GM18508 (cell line): ENCODE measurements at regions not wholly inside any gene's neighbourhood (a gene's known extent, or its start where the extent isn't known, plus 50 kb on each side); places are given as distances from the start of the nearest gene placed in this dataset.

Experiments
- ATAC-seq: cut with Tn5 transposase; IDR thresholded peaks from one replicate; pipeline ENCODE4 v1.9.1; 2021; ENCODE audit warnings: moderate number of reproducible peaks; ENCODE audit not compliant: insufficient read depth, unreplicated experiment

DNA sequence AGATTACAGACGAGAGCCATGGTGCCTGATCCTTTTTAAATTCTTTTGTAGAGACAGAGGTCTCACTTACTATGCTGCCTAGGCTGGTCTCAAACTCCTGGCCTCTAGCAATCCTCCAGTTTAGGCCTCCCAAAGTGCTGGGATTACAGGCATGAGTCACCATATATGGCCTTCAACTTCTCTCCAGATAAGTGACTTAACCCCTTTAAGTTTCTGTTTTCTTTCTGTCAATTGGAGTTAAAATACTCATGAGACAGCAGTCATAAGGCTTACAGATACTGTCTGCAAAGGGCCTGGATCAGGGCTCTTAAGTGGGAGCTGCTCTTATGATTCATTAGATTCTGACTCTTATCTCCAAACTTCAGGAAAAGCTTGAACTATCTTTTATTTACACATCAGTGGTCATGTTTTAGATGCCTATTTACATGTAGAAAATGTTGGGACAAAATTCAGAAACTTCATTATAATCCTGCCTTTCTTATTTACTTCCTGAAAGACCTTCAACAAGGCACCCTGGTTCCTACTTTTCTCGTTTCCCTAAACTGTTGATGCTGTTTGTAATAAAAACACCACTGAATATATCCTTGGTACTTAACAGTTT, 271.5 kb upstream of the TBX3 start:
- no peak for ATAC-seq

DNA sequence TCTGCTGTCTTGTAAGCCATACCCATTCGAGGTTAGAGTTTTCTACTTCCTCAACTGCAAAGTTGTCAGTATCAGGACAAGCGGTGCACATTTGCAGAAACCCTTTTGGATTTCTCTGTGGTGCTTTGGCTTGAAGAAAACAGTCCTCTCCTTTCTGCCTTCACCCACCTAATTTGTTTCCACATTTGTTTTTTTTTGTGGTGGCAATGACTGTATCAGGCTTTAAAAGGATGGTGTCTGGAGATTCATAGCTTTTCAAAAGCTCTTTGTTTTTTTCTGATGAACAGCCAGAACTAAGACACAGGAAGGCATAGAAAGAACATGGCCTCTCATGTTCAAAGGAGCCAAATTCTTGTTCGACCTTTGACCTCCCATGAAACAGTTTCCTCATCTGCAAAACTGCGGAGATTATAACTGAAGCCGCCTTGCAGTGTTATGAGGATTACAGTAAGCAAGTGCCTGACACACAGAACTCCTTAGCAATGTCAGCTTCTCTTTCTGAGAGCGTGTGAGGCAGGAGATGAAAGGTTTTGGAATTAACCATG, 270.6 kb upstream of the TBX3 start:
- ATAC-seq = no peak

DNA sequence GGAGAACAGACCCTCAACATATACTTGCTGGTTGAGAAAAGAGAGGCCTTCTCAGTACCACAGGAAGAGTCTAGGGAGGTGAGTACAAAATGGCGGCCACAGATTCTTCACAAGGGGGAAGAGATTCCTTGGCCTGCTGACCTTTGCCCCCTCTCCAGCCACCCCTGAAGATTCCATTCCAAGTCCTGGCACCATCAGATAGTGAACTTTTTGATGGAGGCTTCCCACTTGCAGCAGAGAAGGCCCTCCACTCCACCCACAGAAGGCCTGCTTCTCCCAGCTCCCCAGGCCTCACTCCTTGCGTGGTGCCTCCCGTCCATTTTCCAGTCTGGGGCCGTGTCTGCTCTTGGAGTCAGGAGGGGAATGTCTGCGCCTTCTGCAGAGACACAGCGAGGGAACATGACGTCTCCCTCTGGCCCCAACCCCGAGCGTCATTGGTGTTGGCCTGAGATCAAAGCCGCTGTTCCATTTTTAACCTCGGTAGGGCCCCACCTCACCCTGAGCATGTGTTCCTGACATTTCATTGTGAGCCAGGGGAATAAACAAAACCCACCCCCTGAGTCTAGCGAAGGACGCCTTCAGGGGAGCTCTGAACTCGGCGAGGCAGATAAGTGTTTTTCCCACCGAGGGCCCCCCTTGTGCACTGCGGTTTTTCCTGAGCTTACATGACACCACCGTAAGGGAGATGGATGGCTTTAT, 268.7 kb upstream of the TBX3 start:
- no peak for ATAC-seq

DNA sequence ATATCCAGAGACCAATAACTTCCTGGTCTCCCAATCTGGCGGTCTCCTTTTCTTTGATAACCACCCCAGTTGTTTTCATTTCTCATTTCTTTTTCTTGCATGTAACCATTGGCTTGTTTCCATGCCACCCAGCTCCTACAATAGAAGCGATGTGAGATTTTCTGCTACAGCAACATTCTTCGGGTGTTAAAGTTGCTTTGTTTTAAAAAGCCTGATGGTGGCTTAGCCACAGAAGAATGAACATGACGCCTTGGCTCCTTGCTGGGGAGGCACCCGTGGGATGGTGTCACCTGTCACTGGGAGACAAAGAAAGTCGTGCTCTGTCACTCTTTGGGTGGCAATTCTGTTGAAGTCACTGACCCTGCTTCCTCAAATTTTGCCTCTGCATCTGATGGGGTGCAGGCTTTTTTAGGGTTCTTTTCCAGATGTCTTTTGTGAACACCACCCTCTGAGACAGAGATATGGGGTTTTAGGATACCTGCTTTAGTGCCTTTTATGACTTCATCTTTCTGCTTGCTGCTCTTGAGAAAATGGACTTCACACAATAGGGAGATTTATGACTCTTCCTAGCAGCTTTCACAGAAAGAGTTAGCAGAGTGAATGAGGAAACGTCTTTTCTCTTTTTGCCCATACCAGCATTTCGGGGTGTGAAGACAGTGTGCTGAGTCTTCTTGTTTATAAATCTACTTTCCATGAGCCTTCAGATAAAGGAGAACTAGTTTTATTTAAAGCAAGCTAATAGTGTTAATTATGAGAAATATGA, 265.3 kb upstream of the TBX3 start:
- ATAC-seq = no peak

DNA sequence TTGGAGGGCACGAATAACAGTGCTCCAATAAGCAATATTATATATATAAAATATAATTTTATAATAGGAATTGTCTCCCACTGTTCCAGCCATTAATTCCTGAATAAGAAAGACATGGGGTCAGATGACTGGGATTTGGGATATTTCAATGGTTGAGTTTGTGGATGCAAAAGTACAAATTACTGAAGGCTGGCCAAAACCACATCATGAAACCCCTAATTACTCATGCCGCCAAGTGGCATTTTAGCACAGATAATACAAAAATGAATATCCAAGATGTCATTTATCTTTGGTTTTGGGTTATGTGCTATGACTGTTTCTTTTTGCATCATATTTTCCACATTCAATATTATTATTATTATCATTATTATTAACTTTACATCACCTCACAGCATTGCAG, 261.4 kb upstream of the TBX3 start:
- ATAC-seq = no peak

DNA sequence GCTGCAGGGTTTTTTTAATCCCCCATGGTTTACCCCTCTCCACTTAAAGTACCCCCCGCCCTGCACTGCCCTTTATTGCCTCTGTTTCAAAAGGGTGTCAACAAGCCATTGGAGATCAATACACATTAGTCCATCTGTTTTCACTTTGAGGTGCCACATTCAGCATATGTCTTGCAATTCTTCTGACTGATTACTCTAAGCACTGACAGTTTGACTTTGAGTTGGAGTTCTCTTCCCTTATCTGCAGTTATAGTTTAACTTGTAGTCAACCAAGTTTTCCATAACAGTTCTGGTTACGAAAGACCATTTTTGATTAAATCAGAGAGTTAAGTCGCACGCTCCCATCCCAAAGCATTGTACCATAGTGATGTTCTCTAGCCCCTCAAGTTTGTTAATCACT, 260.8 kb upstream of the TBX3 start:
- no peak for ATAC-seq

DNA sequence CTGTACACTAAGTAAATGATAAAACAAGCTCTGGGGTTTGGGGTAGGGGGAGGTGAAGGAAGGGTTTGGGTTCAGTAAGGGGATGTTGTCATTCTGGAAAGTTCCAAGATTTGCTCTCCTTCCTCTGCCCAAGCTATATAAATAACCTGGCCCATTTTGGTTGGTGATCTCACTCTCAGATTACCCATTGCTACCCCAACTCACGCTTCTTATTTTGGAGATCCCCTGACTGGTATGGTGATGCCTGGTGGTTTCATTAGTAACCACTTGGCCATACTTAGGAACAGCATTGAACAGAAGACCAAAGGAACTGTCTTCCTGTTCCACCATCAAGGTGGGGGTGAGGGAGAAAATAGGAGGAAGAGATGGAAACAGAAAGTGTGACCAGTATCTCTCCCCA, 259.6 kb upstream of the TBX3 start:
- no peak for ATAC-seq

DNA sequence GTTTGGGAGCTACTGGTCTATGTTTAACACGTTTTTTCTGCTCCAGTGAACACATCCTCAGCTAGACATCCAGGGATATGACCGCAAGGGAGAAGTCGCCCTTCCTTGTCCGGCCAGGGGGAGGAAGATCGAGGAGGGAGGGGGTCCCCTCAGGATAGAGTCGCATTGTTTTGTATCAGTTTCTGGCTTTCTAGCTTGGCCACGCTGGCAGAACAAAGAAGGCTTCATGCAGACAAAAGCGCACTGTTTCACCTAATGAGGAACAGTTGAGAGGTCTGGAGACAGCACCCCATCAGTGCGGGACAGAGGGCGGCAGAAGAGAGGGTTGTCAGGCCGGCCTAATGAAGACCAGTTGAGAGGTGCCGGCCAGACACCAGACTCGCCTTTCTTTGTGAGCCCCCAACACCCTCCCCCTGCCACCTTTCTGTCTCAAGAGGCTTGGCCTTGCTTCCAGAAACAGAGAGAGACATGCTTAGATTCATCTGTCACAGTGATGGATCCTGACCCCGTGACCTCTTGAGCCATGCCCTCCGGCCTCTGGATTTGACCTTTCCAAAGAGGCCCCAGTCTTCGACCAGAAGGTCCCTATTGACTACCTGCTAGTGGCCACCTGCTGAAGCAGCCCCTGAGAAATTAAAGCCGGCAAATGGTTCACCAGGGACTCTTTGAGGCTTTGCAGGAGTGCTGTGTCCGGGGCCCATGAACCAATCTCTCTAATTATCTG, 254.7 kb upstream of the TBX3 start:
- no peak for ATAC-seq

DNA sequence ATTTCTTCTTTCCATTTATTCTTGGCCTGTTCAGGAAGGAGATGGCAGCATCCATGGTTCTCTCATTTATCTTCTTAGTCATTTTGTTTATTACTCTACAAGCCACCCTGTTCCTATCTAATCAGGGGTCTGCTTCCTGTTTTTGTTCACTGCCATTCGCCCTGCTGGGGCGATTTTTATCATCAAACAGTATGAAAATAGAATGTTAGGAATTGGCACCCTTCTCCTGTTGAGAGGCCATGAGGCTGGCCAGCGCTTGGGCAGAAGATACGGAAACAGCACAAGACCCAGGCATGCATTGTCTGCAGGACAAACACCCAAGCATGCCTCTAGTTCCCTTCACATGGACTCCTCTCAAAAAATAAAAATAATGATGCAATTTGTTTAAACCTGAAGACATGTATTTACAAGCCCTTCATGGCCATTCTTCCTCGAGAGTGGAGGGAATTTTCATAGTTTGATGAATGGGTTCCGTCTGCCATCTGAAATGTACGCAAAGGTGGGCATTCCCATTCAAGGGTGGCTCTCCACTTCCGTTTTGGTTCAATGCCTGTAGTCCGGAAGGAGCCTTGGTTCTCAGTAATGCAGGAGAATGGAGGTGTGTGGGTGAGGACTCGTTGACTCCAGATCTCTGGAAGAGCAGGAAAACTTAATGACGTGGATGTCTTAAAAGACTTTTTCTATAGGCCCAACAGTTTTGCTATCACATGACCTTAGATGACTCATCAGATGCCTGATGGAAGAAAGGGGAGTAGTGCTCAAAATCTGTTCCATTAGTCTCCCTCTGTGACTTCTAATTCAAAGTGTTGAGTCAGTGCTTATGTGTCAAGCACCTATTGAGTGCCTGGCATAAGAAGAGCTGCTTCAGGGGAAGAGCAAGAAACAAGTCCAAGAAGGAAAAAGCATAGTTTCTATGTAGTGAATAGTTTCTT, 252.4 kb upstream of the TBX3 start:
- no peak for ATAC-seq

DNA sequence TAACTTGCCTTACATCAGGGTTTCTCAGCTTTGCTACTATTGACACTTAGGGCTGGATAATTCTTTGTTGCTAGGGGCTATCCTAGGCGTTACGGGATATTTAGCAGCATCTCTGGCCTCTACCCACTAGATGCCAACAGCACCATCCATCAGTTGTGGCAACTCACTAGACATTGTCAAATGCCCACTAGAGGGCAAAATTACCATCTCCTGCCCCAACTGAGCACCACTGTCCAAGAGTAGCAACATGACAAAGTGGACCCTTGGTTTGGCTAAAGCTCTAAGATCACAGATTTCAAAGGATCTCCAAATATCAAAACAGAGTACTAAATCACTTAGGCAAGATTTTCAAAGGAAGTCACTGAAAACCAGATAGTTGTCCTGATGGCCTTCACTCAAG, 251.7 kb upstream of the TBX3 start:
- no peak for ATAC-seq

DNA sequence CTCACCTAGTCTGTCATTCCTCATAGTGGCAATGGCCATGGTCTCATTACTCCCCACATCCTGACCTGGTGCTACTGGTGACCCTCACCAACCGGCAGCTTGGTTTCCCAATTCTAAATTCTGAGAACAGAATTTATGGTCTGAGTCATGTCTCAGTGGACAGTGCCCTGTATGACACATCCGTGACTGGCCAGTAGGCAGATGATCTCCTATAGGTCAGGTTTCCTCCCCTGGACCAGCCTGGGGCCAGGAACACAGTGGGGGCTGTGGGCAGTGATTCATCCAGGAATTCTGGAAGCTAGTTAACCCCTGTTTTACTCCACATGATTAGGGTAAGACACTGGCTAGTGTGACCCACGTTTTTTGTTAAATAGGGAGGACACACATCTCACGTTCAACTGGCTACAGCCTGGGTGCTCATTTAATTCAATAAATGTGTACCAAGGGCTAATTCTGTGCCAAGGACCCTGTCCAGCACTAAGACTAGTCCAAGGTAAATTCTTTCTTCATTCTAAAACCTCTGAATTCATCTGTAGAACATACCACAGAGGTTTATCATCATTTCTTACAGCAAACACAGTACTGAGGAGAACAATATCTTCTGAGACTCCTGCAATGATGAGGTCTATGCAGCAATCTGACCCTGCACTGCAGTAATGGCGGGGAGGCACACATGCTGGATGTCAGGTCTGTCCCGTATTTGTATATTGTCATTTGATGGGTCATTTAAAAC, 249.6 kb upstream of the TBX3 start:
- no peak for ATAC-seq

DNA sequence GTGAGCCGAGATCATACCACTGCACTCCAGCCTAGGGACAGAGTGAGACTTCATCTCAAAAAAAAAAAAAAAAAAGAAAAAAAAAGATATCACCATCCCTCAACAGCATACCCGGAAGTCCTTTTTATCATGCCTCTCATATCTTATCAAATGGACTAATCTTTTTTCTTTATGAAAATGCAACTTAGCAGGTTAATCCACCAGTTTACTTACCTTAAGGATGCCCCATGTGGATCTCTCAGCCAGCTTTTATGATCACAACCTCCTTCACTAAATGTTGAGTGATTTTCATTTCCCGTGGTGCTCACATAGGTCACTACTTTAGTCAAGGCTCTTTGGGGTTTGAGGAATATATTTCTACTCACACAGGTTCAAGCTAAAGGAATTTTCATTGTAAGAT, 248.8 kb upstream of the TBX3 start:
- ATAC-seq = no peak

DNA sequence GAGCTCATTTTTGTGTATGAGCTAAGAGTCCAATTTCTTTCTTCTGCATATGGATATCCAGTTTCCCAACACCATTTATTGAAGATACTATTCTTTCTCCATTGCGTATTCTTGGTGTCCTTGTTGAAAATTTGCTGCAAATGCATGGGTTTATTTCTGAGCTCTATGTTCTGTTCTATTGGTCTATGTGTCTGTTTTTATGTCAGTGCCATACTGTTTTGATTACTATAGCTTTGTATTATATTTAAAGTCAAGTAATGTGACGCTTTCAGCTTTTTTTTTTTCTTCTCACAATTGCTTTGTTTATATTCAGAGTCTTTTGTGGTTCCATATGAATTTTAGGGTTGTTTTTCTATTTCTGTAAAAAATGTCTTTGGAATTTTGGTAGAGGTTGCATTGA, 247.1 kb upstream of the TBX3 start:
- ATAC-seq = no peak

DNA sequence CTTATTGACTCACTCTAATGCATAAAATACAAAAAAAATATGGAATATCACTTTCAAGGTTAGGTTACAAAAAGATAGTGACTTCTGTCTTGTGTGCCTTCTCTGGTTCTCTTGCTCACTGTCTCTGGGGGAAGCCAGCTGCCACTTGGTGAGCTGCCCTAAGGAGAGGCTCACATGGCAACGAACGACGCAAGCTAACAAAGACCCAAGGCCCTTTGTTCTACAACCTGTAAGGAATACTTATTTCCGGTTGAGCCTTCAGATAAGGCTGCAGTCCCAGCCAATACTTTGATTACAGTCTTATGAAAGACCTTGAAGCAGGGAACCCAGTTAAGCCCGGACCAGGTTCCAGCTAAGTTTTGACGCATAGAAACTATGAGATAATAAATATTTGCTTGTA, 242.4 kb upstream of the TBX3 start:
- ATAC-seq = no peak

DNA sequence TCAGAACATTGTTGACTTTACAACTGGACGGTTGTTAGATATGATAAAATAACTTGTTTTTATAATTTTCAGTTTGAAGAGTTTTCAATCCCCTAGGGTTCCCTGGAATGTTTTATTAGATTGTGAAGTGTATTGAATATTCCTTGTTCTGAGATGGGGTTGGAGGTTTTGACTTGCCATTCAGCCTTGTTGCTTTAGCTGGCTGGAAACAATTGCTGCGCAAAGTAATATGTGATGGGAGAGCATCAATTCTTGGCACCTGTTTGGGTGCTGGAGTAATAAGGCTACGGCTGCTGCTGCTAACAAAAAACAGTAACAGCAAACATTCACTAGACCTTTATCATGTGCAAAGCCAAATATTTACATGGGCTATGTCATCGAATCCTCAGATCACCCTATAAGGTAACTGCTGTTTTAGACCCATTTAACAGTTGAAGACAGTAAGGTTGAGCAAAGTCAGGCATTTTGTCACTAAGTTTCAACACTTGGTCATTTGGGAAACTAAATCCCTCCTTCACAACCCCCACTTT, 241.0 kb upstream of the TBX3 start:
- no peak for ATAC-seq

DNA sequence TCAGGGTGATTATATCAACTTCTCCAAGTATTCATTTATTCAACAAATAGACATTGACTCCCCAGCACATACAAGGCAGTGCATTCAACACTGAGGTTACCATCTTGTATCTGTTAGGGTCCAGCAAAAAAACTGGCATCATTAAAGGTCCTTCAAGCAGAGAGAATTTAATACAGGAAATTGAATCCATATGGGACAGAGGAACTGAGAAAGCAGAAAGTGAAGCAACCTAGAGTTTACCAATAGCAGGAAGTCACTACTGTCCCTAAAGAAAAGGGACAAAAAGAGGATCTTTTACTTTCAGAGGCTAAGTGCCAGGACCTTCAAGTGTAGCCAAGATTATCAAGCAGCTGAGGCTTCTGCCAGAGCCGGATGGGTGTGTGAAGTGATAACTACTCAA, 237.8 kb upstream of the TBX3 start:
- no peak for ATAC-seq

DNA sequence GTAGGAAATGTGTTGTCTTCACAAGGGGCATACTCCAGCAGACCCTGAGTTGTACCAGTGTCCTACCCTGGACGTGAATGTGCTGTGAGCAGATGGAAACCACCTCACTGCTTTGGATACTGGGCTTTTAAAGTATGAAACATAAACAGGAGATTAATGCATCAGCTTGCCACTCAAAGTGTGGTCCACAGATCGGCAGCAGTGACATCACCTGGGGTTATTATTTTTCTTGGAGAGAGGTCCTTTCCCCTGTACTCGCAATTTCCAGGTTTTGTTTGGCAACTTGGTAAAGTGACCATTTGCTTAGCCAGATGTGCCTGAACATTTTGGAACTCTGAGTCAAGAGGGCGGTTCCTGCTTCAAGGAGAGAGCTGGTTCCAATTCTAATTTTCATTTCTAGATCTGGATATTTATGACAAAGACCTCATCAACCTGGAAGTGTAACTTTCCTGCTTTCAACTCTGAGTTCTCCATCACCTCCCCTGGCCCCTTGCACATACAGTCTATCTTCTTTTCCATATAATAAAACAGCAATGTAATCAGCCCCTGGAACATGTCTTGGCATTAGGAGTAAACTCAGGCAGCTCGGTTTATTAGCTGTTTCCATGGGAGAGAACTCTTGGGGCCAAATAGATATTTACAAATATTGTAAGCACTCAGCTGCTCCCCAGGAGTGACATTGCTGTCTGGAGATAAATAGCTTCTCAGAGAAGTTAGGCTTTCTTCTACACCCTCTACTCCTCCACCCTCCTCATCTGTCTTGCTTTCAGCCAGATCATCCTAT, 237.0 kb upstream of the TBX3 start:
- no peak for ATAC-seq

DNA sequence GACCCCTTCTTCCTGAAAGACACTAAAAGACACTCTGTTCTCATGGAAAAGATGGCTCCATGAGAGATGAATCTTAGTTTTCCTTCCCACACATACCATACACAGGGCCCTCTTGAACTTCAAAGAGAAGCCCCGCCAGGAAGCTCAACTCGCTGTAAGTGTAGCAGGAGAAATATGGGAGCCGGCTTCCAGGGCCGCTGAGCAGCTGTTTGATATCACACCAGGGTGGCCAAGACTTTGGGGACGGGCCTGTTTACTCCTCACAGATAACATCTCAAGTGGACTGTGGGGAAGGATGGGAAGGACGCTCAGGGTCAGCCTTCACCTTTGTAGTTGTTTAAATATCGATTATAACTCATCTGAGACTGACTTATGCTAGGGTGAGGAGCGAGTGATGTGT, 235.5 kb upstream of the TBX3 start:
- ATAC-seq = no peak
